ENCODE measurements at regions not wholly inside any gene's neighbourhood (a gene's known extent, or its start where the extent isn't known, plus 50 kb on each side); places are given as distances from the start of the nearest gene placed in this dataset.
"Not testable (repeated sequence)": the region's sequence is repeated elsewhere in the genome, so short reads cannot be mapped to it uniquely, and the experiment has no call there.

- peak overlapping the region in 1 of 3 donors; percentile 16 for H3K4me3 ChIP-seq
- intact Hi-C loops (cut with DNase I) = no loop called here
- no peak for DNase-seq
- no peaks in the 10 kb centered on the region for H3K27me3 ChIP-seq
- WGBS (ENCODE audit: insufficient coverage, low coverage, low lambda C conversion rate, missing lambda C conversion rate) = 35% methylated on average over 7 of the region's 8 CpGs
- TF ChIP-seq, protein P1, sequence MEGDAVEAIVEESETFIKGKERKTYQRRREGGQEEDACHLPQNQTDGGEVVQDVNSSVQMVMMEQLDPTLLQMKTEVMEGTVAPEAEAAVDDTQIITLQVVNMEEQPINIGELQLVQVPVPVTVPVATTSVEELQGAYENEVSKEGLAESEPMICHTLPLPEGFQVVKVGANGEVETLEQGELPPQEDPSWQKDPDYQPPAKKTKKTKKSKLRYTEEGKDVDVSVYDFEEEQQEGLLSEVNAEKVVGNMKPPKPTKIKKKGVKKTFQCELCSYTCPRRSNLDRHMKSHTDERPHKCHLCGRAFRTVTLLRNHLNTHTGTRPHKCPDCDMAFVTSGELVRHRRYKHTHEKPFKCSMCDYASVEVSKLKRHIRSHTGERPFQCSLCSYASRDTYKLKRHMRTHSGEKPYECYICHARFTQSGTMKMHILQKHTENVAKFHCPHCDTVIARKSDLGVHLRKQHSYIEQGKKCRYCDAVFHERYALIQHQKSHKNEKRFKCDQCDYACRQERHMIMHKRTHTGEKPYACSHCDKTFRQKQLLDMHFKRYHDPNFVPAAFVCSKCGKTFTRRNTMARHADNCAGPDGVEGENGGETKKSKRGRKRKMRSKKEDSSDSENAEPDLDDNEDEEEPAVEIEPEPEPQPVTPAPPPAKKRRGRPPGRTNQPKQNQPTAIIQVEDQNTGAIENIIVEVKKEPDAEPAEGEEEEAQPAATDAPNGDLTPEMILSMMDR (IDR thresholded peaks at IDR 0.05) = no peak
- no peak for TF ChIP-seq POLR2A (IDR thresholded peaks at IDR 0.05)
- peak; percentile 38 to 91 (median 73) for ATAC-seq
- no peaks in the 10 kb centered on the region for H3K4me1 ChIP-seq
- H3K27ac ChIP-seq = no peak overlapping the region
- no peaks in the 10 kb centered on the region for H3K9me3 ChIP-seq
- no peaks in the 10 kb centered on the region for H3K36me3 ChIP-seq
These were observed 120.5 kb upstream of the FAT1 start for GRCh38 chr4:186844059-186844681.

DNA sequence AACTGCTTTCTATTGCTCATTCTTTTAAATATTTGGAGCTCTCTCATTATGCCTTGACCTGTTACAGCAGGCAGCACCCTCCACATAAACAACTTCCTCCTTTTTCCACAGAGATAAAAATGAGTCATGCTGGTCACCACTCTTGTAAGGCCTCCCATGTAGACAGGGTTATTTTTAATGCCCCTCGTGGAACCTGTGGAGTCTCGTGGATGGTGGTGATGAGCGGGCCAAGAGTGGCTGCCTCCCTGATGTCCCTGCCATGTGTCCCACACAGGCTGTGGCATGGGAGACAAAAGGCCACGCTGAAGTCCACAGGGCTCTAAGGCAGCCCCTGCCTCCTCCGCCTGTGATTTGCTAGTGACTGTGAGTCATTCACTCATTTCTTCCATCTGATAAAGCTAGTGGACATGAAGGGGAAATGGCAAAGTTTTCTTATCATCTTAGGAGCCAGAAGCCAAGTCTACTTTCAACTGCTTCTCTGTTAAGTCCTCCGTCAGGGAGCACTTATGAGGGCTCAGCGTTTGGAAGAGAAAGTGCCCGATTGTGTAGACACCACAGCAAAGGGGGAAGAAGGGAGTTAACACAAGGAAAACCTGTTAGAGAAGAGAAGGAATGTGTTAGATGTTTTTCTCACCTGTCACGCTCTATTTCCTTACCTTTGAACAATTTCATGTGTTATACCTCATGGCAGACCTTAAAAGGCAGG is 121.6 kb upstream of the FAT1 start:
- Histone ChIP-seq H3K27ac (no peak overlapping the region), H3K27me3 (no peaks in the 10 kb centered on the region), H3K9me3 (no peaks in the 10 kb centered on the region), H3K4me3 (no peak overlapping the region), H3K4me1 (no peaks in the 10 kb centered on the region), H3K36me3 (no peaks in the 10 kb centered on the region)
- TF ChIP-seq, protein P1 (IDR thresholded peaks at IDR 0.05) = no peak
- TF ChIP-seq POLR2A (IDR thresholded peaks at IDR 0.05) = no peak
- intact Hi-C loops (cut with DNase I) = no loop called here
- 59% methylated on average over 6 of the region's 9 CpGs for WGBS (ENCODE audit: insufficient coverage, low coverage, low lambda C conversion rate, missing lambda C conversion rate)
- ATAC-seq (peak in 2 of 4 donors; percentile 28 to 90), DNase-seq (no peak)

DNA sequence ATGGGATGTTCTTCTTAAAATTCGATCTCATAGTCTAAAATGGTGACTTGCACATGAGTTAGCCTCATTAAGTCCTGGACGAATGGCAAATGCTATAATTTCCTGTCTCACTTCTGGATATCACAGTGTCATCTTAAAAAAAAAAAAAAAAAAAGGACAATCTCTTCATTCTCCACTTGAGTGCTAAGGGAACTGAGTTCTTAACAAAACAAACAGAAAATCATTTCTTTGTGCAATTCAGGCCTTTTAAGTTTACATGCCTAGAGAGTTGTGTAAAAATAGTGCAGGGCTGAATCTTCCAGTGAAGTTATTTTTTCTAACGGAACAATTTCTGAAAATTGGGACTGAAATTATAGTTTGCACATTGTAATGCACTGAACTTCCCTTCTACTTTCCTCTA is 122.8 kb upstream of the FAT1 start:
- no peak for DNase-seq
- H3K4me1 ChIP-seq = no peaks in the 10 kb centered on the region
- no peaks in the 10 kb centered on the region for H3K36me3 ChIP-seq
- ATAC-seq = no peak
- H3K9me3 ChIP-seq = no peaks in the 10 kb centered on the region
- intact Hi-C loops (cut with DNase I) = no loop called here
- 67% methylated on average over 3 of the region's 3 CpGs for WGBS (ENCODE audit: insufficient coverage, low coverage, low lambda C conversion rate, missing lambda C conversion rate)
- no peak overlapping the region for H3K27ac ChIP-seq
- H3K4me3 ChIP-seq = no peak overlapping the region
- TF ChIP-seq, protein P1 (IDR thresholded peaks at IDR 0.05) = no peak
- no peak for TF ChIP-seq POLR2A (IDR thresholded peaks at IDR 0.05)
- no peaks in the 10 kb centered on the region for H3K27me3 ChIP-seq

- H3K27ac ChIP-seq; ATAC-seq; intact Hi-C loops (cut with DNase I); DNase-seq; H3K36me3 ChIP-seq; H3K9me3 ChIP-seq; H3K4me1 ChIP-seq; H3K4me3 ChIP-seq; H3K27me3 ChIP-seq: not testable (repeated sequence)
- WGBS (ENCODE audit: insufficient coverage, low coverage, low lambda C conversion rate, missing lambda C conversion rate) = 88% methylated on average over 3 of the region's 3 CpGs
These were observed 123.9 kb upstream of the FAT1 start for GRCh38 chr4:186847429-186848131.

- Histone ChIP-seq H3K4me3 (no peak overlapping the region), H3K4me1 (no peaks in the 10 kb centered on the region), H3K27ac (no peak overlapping the region), H3K36me3 (no peaks in the 10 kb centered on the region), H3K9me3 (no peaks in the 10 kb centered on the region), H3K27me3 (no peaks in the 10 kb centered on the region)
- intact Hi-C loops (cut with DNase I) = no loop called here
- TF ChIP-seq, protein P1 (IDR thresholded peaks at IDR 0.05) = no peak
- no peak for TF ChIP-seq POLR2A (IDR thresholded peaks at IDR 0.05)
- DNase-seq (no peak), ATAC-seq (no peak)
These were observed 124.8 kb upstream of the FAT1 start for GRCh38 chr4:186848437-186848836.
